C4-2B (cell line): ENCODE measurements at regions not wholly inside any gene's neighbourhood (a gene's known extent, or its start where the extent isn't known, plus 50 kb on each side); places are given as distances from the start of the nearest gene placed in this dataset.

Experiments used
- H3K27ac ChIP-seq: fragments of 450-650 bp; 2 replicates; pipeline ENCODE4 v1.5.1; 2017
- CTCF ChIP-seq: fragments of 450-650 bp; conservative IDR thresholded peaks from 2 replicates; pipeline ENCODE4 v1.5.1; 2017; ENCODE audit warnings: mild to moderate bottlenecking
- ZFX ChIP-seq: fragments of 450-650 bp; IDR thresholded peaks from 2 replicates; pipeline ENCODE4 v1.6.1; 2017

GRCh38 chr14:44783901-44784300 is 177.8 kb downstream of the KLHL28 start:
- no peak overlapping the region for H3K27ac ChIP-seq
- TF ChIP-seq CTCF (no peak), ZFX (no peak)

- H3K27ac ChIP-seq, result no peak overlapping the region
- TF ChIP-seq CTCF (no peak), ZFX (no peak)
These were observed 178.9 kb downstream of the KLHL28 start for GRCh38 chr14:44782775-44783238.

- TF ChIP-seq CTCF, result no peak
- no peak for TF ChIP-seq ZFX
These were observed 180.8 kb downstream of the KLHL28 start for GRCh38 chr14:44780989-44781388.

GRCh38 chr14:44778604-44779003 is 183.1 kb downstream of the KLHL28 start:
- no peak for TF ChIP-seq ZFX
- no peak for TF ChIP-seq CTCF
- no peak overlapping the region for H3K27ac ChIP-seq

More at GRCh38 chr14:44780989-44781388, 180.8 kb downstream of the KLHL28 start:
- H3K27ac ChIP-seq, result no peak overlapping the region

- H3K27ac ChIP-seq, result no peak overlapping the region
- TF ChIP-seq CTCF, result no peak
- TF ChIP-seq ZFX, result no peak
These were observed 184.2 kb downstream of the KLHL28 start for GRCh38 chr14:44777584-44777983.

GRCh38 chr14:44775248-44775647 is 186.5 kb downstream of the KLHL28 start:
- no peak overlapping the region for H3K27ac ChIP-seq
- TF ChIP-seq CTCF, result no peak
- TF ChIP-seq ZFX, result no peak

DNA sequence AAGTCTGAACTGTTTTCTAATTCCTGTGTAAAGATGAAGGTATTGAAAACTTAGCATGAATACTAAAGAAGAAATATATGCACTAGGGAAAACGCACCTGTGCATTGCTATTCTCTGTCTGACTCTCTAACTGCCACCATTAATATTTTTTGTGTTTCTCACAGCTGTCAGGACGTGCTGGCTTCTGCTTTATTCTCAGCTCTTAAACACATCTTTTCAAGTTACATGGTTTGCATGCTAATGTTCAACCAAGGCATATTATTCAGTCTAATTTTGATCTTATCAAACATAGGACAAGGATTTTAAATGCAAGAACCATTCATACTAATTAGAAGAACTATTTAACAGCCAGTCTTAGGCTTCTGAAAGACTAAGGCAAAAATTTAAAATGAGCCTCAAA is 187.4 kb downstream of the KLHL28 start:
- TF ChIP-seq ZFX, result no peak
- TF ChIP-seq CTCF, result no peak
- no peak overlapping the region for H3K27ac ChIP-seq
